NCI-H1092 treated with DMSO at 0.1 percent for 48 hours (cell line): ENCODE measurements at regions not wholly inside any gene's neighbourhood (a gene's known extent, or its start where the extent isn't known, plus 50 kb on each side); places are given as distances from the start of the nearest gene placed in this dataset.

Experiments used
- DNase-seq: peaks from one replicate; lab custom pipeline; 2025; lab: John Stamatoyannopoulos, UW

DNA sequence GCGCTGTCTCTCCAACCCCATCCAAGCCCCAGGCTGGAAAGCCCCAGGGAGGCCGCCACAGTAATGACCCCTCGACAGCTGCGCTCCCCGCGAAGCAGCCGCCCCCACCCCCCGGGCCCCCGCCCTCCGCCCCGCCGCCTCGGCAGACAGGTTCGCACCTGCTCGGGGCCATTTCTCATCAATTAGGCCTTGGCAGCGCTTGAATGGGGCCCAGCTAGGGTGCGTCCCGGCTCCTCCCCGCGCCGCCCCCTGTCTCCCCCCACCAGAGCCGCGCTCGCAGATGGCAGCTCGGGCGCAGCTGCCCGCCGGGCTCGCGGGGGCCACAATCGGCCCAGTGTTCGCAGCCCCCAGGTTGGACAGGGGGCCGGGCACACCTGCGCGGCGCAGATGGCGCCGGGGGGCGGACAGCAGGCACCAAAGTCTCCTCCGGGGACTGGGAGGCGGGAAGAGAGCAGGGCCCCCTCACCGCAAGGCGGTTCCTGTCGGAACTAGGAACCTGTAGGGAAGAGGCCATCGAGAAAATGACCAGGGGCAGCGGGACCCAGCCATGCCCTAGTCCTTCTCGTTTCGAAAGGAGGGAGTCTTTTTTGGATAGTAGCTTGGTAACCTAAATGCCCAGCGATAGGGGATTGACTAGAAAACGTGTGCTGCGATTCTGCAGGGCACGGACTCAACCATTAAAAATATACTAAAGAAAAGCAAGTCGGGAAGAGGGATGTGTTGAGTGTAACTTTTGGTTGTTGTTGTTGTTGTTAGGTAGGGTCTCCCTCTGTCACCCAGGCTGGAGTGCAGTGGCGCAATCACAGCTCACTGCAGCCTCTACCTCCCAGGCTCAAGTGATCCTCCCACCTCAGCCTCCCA lies 83.2 kb upstream of the EYA2 start:
- peak; percentile 90 for DNase-seq

DNA sequence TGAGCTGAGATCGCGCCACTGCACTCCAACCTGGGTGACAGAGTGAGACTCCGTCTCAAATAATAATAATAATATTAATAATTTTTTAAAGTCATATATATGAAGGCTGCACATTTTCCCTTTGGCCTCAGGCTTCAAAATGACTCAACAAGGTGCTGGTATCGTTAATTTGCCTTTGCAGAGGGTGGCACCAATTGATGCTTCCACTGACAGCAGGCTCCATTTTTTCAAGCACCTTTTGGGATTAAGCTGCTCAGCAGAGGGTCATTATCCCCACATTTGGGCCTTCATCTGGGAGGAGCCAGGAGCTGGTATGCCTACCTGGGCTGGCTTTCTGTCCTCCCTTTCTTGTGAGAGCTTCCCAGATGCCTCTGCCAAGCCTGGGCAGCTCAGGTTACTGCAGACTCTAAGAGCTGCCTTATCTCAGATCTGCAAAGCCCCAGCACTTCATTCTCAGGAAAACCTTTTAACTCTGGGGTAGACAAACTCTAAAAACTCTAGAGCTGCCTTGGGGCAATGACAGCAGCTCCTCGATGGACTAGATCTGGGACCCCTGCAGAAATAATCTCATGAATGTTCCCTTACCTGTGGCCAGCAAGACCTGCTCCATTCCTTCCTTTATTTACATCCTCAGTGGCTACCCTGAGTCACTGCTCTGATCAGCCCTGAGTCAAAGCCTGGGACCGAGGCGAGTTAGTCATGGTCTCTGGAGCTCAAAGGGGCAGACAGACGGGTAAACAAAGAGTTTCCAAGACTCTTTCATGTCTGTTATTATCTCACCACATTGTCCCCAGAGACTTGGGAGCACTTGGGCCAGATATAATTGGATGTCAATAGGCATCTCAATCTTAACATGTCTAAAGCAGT lies 80.0 kb upstream of the EYA2 start:
- DNase-seq, result peak; percentile 21

DNA sequence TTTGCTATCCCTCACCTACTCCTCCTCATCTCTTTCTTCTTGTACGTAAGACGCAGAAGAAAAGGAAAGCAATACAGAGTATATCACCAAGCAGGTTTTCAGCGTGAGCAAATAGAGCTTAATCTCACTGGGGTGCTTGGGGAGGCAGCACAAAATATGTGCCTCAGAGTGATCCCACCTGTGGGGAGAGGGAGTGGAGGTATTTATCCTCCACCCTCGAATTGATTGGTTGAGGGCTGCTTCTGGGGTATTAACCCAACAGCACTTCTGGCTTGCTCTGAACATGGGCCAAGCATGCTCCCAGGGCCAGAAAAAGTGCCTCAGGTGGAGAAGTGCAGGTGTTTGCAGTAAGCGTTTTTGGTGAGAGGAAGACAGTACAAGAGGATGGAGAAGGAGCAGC lies 78.5 kb upstream of the EYA2 start:
- DNase-seq, result no peak

DNA sequence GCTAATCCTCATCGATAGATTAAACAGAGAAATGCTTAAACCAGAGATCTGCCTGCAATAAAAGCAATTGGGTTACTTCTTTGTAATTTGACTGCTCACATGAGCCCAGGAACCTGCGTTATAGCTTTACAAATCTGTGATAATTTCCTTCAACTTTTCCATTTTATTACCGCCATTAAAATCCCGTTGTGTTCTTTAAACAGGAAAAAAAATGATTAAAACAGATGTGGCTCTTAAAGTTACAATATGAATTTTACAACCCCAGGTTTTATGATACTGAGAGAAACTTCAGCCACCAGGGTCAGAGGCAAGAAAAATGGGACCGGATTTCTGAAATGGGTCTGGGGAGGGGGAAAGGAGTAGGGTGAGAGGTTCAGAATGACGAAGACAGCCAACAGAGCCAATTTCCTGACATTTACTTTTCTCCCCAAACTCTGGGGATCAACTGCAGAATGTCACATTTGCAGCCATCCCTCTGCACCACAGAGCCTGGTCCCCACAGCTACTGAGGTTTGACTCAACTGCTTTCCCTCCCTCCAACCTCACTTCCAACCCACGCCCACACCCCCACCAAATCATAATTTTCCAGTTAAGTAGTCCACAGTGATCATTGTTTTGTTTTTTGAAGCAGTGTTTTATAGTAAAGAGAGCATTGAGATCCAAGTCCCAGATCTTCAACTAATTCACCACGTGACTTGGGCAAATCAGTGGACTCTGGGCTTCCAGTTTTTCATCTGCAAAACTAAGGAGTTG lies 77.6 kb upstream of the EYA2 start:
- no peak for DNase-seq

DNA sequence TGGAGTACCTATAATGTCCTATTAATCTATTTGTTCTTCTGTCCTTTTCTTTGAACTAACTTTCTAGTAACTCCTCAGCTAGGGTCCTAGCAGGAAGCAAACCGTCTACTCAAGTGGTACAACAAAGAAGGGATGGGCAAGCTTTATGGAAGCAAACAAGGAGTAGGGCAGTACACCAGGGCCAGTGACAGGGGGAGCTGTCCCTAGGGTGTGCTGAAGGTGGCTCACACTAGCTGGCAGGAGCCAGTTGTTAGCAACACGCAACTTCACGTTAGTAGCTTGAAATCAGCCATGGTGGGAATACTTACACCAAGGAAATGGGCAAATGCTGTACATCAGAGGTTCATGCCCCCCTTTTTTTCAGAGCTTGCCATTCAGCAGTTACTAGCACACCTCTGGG lies 74.0 kb upstream of the EYA2 start:
- no peak for DNase-seq

DNA sequence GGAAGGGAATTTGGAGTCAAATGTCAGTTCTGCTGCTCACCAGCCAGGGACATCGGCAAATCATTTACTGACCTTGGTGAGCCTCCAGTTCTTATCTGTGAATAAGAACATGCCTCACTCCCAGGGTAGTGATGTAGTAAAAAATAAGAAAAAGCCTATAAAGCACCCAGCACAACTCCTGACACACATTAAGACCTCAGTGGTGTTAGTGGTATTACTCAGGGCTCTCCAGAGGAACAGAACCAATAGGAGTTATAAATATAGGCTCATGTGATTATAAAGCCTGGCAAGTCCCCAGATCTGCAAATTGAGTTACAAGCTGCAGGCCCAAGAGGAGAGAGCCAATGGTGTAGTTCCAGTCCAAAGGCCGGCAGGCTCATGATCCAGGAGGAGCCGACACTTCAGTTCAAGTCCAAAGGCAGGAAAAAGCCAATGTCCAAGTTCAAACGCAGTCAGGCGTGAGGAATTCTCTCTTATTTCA lies 71.3 kb upstream of the EYA2 start:
- DNase-seq, result no peak

DNA sequence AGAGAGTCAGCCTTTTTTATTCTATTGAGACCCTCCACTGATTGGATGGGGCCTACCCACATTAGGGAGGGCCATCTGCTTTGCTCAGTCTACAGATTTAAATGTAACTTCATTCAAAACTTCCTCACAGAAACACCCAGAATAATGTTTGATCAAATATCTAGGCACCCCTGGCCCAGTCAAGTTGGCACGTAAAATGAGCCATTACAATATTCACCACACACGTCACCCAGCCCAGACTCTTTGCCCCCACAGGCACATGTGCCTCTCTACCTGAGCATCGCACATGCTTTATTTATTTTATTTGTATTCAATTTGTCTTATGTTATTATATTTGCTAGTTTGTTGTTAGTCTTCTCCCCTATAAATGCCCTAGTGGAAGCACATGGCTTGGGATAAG lies 70.9 kb upstream of the EYA2 start:
- no peak for DNase-seq

DNA sequence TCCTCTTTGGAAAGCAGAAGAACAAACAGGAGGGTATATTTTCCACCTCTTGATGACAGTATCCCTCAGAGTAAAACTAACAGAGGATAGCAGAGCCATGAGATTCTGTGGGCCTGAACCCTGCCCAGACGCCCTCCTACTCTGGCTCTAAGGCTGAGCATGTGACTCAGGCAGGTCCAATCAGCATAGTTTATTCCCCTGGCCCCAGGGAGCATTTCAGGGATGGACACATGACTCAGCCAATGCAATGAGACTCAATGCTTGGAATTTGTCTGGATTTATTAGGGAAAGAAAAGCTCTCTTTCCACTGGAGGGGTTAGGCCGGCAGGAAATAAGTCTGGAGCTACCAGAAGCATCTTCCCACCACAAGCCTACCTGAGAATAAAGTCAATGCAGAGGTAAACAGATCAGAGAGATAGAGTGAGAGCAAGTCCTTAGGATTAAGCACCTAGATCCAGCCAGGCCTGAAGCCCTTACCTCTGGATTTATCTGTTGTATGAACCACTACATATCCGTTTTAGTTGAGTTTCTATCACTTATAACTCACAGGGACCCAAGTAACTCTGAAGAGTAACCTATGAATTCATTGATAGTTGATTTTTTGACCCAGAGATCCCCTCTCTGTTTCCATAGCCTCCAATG lies 68.2 kb upstream of the EYA2 start:
- no peak for DNase-seq

DNA sequence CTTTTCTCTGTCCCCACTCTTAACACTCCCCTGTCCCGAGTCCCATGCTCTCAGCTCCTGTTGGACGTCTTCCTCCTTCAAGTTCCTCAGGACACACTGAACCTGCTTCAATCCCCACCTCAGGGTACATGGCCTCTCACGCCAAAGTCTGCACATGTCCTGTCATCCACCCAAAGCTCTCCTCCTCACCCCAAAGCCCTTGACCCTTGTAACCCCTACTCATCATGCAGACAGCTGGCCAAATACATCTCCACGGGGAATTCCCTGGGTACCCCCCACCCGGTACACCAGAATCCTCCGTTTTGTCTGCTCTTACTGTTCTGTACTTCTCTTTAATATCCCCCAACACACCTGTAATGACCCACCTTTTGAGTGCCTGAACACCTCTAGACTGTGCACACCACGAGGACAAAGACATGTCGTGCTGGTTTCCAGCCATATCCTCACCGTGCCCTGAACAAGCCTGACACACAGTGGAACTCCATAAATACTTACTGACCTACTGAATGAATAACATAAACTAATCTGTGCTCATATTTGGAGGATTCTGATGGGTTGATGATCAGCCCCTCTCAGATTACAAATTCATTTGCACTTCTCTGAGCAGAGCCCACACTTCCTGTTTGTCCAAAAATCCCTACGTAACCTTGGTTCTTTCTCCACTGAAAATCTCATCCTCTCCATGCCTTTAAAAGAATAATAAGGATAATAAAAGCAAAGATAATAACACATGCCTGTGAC lies 66.8 kb upstream of the EYA2 start:
- DNase-seq, result no peak

DNA sequence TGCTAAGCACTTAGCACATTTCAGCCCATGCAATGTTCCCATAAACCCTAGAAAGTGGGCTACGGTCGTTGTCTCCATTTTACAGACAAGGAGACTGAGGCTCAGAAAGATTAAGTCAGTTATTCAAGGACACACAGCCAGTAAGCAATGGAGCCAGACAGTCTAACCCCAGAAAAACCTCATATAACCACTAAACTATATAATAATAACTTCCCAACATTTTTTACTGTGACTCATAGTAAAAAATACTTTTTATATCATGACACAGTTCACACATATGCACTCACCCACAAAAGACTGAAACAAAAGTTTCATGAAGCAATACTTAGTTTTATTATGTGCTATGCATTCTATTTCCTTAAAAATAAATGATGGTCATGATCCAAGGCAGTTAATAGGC lies 66.2 kb upstream of the EYA2 start:
- DNase-seq, result no peak

DNA sequence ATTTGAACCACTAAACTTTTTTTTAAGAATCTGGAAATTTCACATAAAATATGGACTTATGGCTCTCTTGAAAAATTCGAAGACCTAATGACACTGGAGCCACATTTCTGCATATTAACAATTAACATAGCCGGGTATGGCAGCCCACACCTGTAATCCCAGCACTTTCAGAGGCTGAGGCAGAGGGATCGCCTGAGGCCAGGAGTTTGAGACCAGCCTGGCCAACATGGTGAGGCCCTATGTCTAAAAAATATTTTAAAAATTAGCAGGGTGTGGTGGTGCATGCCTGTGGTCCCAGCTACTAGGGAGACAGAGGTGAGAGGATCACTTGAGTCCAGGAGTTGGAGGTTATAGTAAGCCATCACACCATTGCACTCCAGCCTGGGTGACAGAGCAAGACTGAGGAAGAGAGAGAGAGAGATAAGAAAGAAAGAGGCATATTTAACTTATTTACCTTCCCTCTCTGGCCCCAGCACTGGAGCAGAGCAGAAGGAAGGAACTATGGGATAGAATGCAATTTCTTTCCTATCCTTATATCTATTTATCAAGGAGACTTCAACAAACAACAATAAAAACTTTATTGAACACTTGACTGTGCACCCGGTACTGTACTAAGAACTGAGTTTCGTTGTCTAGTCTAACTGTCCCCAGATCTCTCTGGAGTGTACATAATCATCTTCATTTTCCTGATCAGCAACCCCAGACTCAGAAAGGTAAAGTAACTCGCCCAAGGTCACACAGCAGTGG lies 63.6 kb upstream of the EYA2 start:
- no peak for DNase-seq

DNA sequence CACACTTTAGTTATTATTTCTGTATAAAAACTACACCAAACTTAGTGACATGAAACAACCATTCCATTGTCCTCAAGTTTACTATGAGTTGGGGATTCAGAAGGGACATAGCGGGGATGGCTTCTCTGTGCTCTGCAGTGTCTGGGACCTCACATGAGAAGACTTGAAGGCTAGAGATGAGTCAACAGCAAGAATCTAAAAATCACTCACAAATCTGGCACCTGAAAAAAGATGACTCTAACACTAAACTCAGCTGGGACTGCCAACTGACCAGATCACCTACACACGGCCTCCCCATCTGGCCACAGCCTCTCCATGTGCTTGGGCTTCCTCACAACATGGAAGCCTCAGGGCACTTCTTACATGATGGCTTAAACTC lies 63.0 kb upstream of the EYA2 start:
- no peak for DNase-seq

DNA sequence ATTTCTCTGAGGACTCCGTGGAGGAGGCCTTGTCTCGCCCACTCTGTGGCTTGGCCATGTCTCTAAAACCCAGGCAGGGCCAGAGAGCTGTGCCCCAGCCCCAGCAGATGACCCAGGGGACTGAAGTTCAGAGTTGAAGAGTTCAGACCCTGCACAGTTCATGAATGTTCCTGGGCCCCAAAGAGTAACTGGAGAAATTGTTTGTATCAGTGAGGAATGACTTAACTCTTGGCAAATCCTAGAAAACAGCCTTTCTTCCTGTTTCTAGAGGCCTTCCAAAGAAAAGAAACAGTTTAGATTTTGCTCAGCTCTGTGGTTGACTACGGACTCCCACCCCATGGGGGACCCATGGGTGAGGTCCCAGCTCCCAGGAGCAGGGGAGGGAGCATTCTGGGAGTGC lies 62.1 kb upstream of the EYA2 start:
- no peak for DNase-seq

DNA sequence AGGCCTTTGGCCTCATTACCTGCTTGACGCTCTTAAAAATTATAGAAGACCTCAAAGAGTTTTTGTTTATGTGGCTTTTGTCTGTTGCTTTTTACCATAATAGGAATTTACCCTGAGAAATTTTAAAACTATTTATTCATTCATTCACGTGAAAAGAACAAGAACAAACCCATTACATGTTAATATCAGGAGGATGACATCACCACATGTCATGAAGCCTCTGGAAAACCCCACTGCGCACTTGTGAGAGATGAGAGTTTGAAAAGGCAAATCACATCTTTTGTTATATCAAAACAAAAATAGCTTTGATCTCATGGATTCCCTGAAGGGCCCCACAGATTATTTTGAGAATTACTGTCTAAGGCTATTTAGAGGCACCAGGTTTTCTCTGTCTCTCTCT lies 61.3 kb upstream of the EYA2 start:
- DNase-seq, result no peak

DNA sequence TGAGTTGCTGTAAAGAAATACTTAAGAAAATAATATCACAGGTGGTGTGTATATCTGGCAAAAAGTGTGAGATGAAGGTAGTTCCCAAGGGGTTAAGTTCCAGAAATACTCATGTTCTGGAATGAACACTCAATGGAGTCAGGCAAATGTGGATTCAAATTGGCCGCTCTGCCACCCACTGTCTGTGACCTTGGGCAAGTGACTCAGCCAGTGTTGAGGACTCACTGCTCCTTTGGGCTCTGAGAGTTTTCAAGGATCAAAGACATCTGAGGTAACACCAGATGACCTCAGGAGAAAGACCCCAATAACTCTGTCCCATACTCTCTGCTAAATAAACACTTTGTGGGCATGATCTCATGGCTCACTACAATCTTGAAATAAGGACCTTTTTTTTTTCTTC lies 59.2 kb upstream of the EYA2 start:
- no peak for DNase-seq

DNA sequence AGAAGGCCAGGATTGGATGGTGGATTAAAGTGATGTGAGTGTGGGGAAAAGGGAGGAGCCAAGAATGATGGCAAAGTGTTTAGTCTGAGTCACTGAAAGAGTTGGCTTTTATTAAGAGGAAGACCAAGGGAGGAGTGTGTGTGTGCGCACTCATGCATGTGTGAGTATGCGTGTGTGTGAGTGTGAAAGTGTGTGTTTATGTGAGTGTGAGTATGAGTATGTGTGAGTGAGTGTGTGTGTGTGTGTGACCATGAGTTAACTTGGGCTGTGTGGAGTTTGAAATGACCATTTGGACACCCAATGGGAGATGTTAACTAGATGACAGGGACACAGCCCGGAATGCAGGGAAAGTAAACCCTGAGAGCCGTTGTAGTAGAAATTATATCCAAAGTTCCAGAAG lies 57.6 kb upstream of the EYA2 start:
- DNase-seq, result no peak

DNA sequence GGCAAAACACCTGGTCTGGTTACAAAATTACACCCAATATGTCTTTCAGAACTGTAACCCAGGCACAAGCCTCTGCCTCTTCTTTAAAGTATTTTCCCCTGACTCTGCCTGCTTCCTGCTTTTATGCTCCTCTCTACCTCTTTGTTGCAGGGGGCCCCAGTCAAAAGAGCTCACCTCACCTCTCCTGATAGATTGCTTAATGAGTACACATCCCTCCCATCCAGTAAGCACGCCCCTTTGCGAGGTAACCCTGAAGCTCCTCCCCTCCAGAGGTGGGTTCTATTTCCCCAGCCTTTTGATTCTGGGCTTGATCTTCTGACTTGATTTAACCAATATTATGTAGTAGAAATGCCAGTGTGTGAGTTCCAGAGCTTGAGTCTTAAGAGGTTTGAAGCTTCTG lies 56.6 kb upstream of the EYA2 start:
- DNase-seq, result no peak

DNA sequence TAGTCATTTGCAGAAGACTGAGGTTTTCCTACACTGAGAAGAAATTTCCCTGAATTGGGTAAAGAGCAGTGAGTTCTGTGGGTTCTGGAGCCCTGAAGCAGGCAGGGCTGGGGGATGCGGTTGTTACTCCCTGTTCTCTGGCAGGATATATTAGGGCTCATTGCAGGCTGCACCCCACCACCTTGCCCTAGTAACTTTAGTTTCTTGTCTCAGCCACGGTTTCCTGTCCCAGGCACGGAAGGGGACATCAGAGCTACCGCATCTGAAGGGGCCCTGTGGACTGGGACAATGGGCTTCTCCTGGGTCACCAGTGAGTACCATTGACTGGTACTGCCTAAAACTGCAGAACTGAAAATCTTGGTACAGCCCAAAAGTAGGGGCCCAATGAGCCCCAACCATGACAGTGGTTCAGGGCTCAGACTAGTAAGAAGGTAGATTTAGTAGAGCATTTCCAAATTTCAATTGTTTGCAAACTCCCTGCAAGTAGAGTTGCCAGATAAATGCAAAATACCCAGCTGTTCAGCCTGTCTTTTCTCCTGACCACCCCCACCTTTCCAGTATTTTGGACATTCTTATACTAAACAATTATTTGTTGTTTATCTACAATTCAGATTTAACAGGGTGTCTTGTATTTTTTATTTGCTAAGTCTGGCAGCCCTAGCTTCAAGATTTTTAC lies 54.5 kb upstream of the EYA2 start:
- no peak for DNase-seq
